ENCODE measurements at regions not wholly inside any gene's neighbourhood (a gene's known extent, or its start where the extent isn't known, plus 50 kb on each side); places are given as distances from the start of the nearest gene placed in this dataset.

- DNase-seq (ENCODE audit: low spot score), result no peak
- peaks cover 3 to 4% of the 10 kb centered on the region in 2 donors for H3K4me1 ChIP-seq (ENCODE audit: control insufficient read depth in 1 of 2, low read depth in 2 of 2)
- no peaks in the 10 kb centered on the region for H3K9me3 ChIP-seq
- H3K27me3 ChIP-seq (replicated peaks; ENCODE audit: insufficient read depth), result no peaks in the 10 kb centered on the region
- no peak overlapping the region for H3K4me3 ChIP-seq
- ATAC-seq (ENCODE audit: insufficient number of reproducible peaks, low FRiP score, low read depth), result no peak
- no peak overlapping the region for H3K27ac ChIP-seq
- TF ChIP-seq CTCF (IDR thresholded peaks at IDR 0.05), result no peak
- H3K36me3 ChIP-seq, result no peaks in the 10 kb centered on the region
Observed at GRCh38 chr6:82068721-82069120, 178.8 kb downstream of the IBTK start.

GRCh38 chr6:82066991-82067411 lies 180.5 kb downstream of the IBTK start:
- Histone ChIP-seq H3K4me1 (ENCODE audit: control insufficient read depth in 1 of 2, low read depth in 2 of 2) (peaks cover 0 to 2% of the 10 kb centered on the region in 2 donors), H3K27me3 (replicated peaks; ENCODE audit: insufficient read depth) (no peaks in the 10 kb centered on the region), H3K4me3 (no peak overlapping the region), H3K9me3 (no peaks in the 10 kb centered on the region), H3K27ac (no peak overlapping the region), H3K36me3 (no peaks in the 10 kb centered on the region)
- ATAC-seq (ENCODE audit: insufficient number of reproducible peaks, low FRiP score, low read depth) (no peak), DNase-seq (ENCODE audit: low spot score) (no peak)
- no peak for TF ChIP-seq CTCF (IDR thresholded peaks at IDR 0.05)

GRCh38 chr6:82066196-82066595 lies 181.3 kb downstream of the IBTK start:
- Histone ChIP-seq H3K4me1 (ENCODE audit: control insufficient read depth in 1 of 2, low read depth in 2 of 2) (no peaks in the 10 kb centered on the region), H3K27ac (no peak overlapping the region), H3K9me3 (no peaks in the 10 kb centered on the region), H3K4me3 (no peak overlapping the region), H3K27me3 (replicated peaks; ENCODE audit: insufficient read depth) (no peaks in the 10 kb centered on the region), H3K36me3 (no peaks in the 10 kb centered on the region)
- no peak for DNase-seq (ENCODE audit: low spot score)
- no peak for TF ChIP-seq CTCF (IDR thresholded peaks at IDR 0.05)
- no peak for ATAC-seq (ENCODE audit: insufficient number of reproducible peaks, low FRiP score, low read depth)

- Histone ChIP-seq H3K27me3 (replicated peaks; ENCODE audit: insufficient read depth) (no peaks in the 10 kb centered on the region), H3K9me3 (no peaks in the 10 kb centered on the region), H3K27ac (no peak overlapping the region), H3K36me3 (no peaks in the 10 kb centered on the region), H3K4me1 (ENCODE audit: control insufficient read depth in 1 of 2, low read depth in 2 of 2) (no peaks in the 10 kb centered on the region), H3K4me3 (no peak overlapping the region)
- DNase-seq (ENCODE audit: low spot score), result no peak
- TF ChIP-seq CTCF (IDR thresholded peaks at IDR 0.05), result no peak
- no peak for ATAC-seq (ENCODE audit: insufficient number of reproducible peaks, low FRiP score, low read depth)
Observed at GRCh38 chr6:82063574-82063973, 184.0 kb downstream of the IBTK start.

GRCh38 chr6:82062219-82062618 lies 185.3 kb downstream of the IBTK start:
- peaks cover 0 to 11% of the 10 kb centered on the region in 2 donors for H3K4me1 ChIP-seq (ENCODE audit: control insufficient read depth in 1 of 2, low read depth in 2 of 2)
- TF ChIP-seq CTCF (IDR thresholded peaks at IDR 0.05), result no peak
- H3K27me3 ChIP-seq (replicated peaks; ENCODE audit: insufficient read depth), result no peaks in the 10 kb centered on the region
- no peaks in the 10 kb centered on the region for H3K9me3 ChIP-seq
- no peaks in the 10 kb centered on the region for H3K36me3 ChIP-seq
- H3K4me3 ChIP-seq, result no peak overlapping the region
- DNase-seq (ENCODE audit: low spot score), result no peak
- no peak for ATAC-seq (ENCODE audit: insufficient number of reproducible peaks, low FRiP score, low read depth)
- H3K27ac ChIP-seq, result no peak overlapping the region

All from thoracic aorta (tissue), 2 donors.